ENCODE measurements at regions not wholly inside any gene's neighbourhood (a gene's known extent, or its start where the extent isn't known, plus 50 kb on each side); places are given as distances from the start of the nearest gene placed in this dataset.
A peak's percentile ranks its signal among the peaks of the same experiment; 100 is the strongest.

- DNase-seq (ENCODE audit: low spot score): no peak
These were observed 99.6 kb downstream of the ODF2L start for GRCh38 chr1:86296305-86297205.

- no peak for DNase-seq (ENCODE audit: low spot score)
These were observed 106.4 kb downstream of the ODF2L start for GRCh38 chr1:86289746-86290145.

GRCh38 chr1:86289161-86289560 is 107.0 kb downstream of the ODF2L start:
- no peak for DNase-seq (ENCODE audit: low spot score)

GRCh38 chr1:86288586-86289147 is 107.5 kb downstream of the ODF2L start:
- DNase-seq (ENCODE audit: low spot score): no peak

- no peak for DNase-seq (ENCODE audit: low spot score)
These were observed 110.3 kb downstream of the ODF2L start for GRCh38 chr1:86285796-86286195.

- no peak for DNase-seq (ENCODE audit: low spot score)
These were observed 113.5 kb downstream of the ODF2L start for GRCh38 chr1:86282611-86283010.

- DNase-seq (ENCODE audit: low spot score): no peak
These were observed 118.2 kb downstream of the ODF2L start for GRCh38 chr1:86277936-86278335.

GRCh38 chr1:86273066-86273465 is 116.5 kb upstream of the COL24A1 start:
- no peak for DNase-seq (ENCODE audit: low spot score)

GRCh38 chr1:86272083-86272482 is 115.5 kb upstream of the COL24A1 start:
- DNase-seq (ENCODE audit: low spot score): no peak

GRCh38 chr1:86271046-86271445 is 114.5 kb upstream of the COL24A1 start:
- no peak for DNase-seq (ENCODE audit: low spot score)

- DNase-seq (ENCODE audit: low spot score): no peak
These were observed 106.5 kb upstream of the COL24A1 start for GRCh38 chr1:86263101-86263500.

- no peak for DNase-seq (ENCODE audit: low spot score)
These were observed 103.9 kb upstream of the COL24A1 start for GRCh38 chr1:86260476-86260875.

GRCh38 chr1:86259390-86259789 is 102.8 kb upstream of the COL24A1 start:
- DNase-seq (ENCODE audit: low spot score): no peak

- no peak for DNase-seq (ENCODE audit: low spot score)
These were observed 101.5 kb upstream of the COL24A1 start for GRCh38 chr1:86258101-86258500.

- no peak for DNase-seq (ENCODE audit: low spot score)
These were observed 91.2 kb upstream of the COL24A1 start for GRCh38 chr1:86247597-86248279.

GRCh38 chr1:86245566-86246190 is 89.1 kb upstream of the COL24A1 start:
- no peak for DNase-seq (ENCODE audit: low spot score)

GRCh38 chr1:86239894-86240293 is 83.3 kb upstream of the COL24A1 start:
- no peak for DNase-seq (ENCODE audit: low spot score)

- DNase-seq (ENCODE audit: low spot score): no peak
These were observed 82.9 kb upstream of the COL24A1 start for GRCh38 chr1:86239490-86239889.

GRCh38 chr1:86238226-86238625 is 81.7 kb upstream of the COL24A1 start:
- no peak for DNase-seq (ENCODE audit: low spot score)

- DNase-seq (ENCODE audit: low spot score): no peak
These were observed 79.3 kb upstream of the COL24A1 start for GRCh38 chr1:86235852-86236251.

- no peak for DNase-seq (ENCODE audit: low spot score)
These were observed 76.8 kb upstream of the COL24A1 start for GRCh38 chr1:86233403-86233802.

GRCh38 chr1:86231076-86231475 is 74.5 kb upstream of the COL24A1 start:
- peak; percentile 12 for DNase-seq (ENCODE audit: low spot score)

Data from SW480 (cell line).